ENCODE measurements at regions not wholly inside any gene's neighbourhood (a gene's known extent, or its start where the extent isn't known, plus 50 kb on each side); places are given as distances from the start of the nearest gene placed in this dataset.

DNA sequence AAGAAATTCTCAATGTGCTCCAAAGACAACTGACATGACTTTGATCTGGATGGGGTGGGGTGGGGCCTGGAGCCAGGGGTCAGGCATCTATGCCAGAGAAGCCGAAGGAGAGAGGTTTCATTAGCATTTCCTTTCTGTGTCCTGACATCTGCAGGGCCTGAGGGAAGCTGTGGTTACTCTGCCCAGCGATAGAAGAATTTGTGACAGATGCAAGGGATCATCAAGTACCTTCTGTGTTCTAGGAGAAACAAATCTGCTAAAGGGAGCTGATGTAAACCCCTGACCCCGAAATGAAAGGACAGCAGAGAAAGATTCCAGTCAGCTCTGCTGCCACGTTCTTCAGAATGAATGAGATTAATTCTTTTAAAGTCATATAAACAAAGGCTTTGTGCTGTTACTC is 335.7 kb downstream of the PRELID2 start:
- DNase-seq: no peak

DNA sequence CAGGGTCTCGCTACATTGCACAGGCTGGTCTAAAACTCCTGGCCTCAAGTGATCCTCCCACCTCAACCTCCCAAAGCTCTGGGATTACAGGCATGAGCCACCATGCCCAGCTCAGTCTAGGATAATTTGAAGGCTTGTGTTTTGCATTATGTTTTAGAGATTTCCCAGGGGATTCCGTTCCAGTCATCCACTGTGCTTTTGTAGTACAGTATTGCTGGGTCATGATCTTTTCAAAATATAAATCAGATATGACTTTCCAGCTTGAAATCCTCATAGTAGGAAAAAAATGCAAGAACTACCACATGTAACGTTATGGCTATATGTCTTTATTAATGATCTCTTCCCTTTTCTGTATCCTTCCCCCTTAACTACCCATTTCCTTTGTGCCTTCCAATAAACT is 338.1 kb downstream of the PRELID2 start:
- no peak for DNase-seq

DNA sequence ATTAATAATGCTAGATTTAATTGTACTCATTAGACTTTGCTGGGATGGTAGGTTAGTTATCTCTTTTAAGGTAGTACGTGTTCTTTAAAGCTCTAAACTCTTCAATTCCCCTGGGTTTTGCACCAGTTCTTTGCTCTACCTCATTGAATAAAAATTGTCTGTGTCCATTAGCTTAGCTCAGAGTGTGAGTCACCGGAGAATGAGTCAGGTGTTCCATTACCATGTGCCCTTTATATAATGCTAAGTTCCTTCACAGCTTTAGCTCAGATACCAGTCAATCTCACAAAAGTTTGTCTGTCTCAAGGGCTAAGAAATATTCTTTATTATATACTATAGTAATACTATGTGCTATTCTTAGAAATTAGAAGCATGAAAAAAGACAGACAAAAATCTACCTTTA is 339.4 kb downstream of the PRELID2 start:
- no peak for DNase-seq

DNA sequence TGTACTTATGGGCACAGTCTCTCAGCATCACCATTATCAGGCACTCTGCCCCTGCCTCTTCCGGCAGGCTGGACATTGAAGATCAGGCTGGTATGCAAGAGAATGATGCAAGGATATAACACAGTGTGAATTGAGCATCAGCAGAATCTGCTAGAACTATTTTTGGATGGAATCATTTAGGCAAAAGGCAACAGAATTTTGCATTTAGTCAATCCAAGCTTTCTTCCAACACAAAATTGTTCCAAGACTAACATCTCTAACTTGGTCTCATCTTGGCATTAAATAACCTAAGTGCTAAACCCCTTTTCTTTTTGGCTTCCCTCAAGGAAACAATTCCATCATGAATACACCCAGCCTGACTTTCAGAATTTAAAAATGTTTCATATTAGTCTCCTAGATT is 339.9 kb downstream of the PRELID2 start:
- DNase-seq: no peak

DNA sequence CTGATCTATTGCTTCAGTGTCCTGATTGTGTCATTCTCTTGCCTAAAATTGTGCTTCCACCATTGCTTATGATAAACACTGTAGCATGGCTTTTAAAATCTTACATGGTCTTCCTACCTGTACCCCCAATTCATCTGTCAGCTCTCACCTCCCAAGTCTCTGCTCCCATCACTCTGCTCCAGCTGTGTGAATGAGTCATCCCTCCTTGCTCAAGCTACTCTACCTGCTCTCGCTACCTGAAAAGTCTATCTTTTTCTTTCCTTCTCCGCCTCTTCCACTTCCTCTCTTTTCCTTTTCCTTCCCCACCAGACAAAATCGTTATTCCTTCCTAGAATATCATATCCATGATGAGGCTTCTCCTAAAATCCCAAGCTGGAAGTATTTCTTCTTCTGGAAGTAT is 341.7 kb downstream of the PRELID2 start:
- DNase-seq: no peak

DNA sequence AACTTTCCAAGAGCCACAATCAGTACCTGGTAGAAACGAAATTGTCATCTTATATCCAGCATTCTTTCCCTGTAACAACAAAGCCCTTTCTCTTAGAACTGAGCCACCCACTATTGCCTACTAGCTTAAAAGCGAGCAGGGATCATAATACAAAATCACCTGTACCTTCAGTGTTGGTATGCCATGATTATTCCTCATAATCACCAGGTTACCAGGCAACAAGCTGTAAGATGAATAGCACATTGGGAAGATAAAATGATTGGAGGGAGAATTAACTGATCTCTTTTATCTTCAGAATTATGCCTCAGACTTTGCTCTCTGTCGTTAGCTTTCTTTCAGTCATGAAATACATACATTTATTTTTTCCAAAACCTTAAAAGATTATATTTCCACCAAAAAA is 345.6 kb downstream of the PRELID2 start:
- DNase-seq: no peak

DNA sequence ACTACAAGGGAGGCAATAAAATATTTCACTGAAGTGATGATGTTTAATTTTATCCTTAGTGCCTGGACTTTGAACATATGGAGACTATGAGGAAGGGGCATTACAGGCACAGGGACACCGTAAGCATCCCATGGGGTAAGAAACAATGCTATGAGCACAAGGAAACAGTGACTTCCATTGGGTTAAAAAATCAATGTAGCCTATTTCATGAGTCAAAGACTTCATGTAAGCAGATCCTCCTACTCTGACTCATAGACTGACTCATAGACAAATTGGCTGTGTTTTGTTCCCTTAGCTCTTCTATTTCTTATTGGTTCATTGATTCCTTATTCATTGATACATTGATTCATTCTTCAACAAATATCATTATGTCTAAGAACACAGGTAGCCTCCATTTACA is 351.0 kb downstream of the PRELID2 start:
- no peak for DNase-seq

DNA sequence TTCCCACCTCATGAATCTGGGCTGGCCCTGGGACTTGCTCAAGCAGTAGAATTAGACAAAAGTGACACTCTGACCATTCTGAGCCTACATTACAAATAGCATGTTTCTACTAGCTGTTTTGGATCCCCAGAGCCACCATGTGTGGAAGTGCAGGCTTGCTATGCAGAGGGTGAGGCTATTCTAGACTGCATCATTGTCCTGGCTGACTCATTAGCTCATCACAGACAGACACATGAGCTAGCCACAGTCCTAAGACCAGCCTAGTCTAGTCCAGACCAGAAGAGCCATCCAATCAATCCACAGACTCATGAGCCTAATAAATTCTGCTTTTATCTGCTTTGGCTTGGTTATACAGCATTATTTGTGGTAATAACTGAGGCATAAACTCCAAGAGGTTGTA is 351.9 kb downstream of the PRELID2 start:
- no peak for DNase-seq

DNA sequence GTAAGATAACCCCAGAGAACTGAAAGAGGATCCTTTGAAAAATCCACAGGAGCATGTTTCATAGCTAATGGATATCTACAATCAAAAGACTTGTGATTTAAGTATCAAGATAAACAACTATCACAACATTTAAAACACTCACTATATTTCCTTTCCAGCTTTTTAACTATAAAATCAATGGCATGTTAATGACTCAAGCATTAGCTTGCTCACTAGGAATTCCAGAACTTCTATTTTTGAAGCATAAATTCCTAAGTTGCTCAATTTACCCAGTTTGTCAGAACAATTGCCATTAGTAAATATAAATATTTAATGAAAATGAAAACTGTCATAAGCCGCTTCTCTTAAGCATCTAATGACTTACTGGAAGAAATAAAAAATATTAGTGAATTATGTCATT is 355.3 kb downstream of the PRELID2 start:
- DNase-seq: no peak

DNA sequence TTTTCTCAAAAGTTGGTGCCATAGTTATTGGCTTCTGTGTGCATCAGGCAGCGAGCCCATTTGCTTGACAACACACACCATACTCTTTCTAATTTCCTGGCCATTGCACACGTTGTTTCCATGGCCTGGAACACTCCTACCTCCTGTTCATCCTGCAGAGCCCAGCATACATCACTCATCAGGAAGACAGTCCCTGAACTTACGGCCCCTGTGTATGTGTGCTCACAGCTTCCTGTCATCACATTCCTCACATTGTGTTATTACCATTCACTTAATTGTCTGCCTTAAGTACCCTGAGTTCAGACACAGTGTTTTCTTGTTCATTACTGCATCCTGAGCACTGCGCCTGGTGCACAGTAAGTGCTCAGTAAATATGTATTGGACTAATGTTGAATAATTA is 355.9 kb downstream of the PRELID2 start:
- DNase-seq: no peak

DNA sequence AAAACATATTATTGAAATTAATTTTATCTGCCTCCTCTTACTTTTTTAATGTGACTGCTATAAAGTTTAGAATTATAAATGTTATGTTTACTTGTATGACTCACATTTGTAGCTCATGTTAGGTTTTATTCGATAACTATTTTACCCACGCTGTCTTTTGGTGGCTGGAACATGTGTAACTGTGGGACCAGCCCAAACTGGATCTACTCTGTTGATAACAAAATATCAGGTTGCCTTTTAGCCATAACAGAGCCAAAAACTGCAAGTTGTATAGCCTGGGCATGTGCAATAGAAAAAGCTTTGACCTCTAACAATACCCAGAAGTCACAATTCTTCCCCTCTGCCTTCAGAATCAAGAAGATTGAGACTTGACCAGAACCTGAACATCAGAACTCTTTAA is 356.5 kb downstream of the PRELID2 start:
- DNase-seq: no peak

DNA sequence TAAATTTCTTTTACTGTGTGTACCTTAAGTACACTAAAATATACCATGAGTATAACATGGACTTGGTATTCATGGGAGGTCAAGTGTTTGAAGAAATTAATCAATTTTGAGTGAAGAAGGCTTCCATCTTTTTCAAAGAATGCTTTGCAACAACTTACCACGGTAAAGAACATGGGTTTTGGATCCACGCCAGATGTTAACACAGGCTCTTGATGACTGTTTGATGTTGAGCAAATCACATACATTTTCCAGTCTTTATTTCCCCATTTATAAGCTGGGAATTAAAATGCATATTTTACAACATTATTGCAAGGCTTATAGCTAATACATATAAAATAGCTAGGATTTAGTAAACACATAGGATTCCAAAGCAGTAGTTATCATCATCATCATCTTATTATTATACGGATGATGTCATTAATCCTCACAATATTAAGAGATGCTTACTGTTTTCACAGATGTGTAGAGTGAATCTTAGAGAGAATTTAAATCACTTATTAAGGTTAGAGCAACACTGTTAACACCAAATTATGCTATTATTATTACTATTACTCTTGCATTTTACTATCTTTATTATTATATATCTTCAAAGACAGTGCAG is 362.0 kb downstream of the PRELID2 start:
- DNase-seq: no peak

DNA sequence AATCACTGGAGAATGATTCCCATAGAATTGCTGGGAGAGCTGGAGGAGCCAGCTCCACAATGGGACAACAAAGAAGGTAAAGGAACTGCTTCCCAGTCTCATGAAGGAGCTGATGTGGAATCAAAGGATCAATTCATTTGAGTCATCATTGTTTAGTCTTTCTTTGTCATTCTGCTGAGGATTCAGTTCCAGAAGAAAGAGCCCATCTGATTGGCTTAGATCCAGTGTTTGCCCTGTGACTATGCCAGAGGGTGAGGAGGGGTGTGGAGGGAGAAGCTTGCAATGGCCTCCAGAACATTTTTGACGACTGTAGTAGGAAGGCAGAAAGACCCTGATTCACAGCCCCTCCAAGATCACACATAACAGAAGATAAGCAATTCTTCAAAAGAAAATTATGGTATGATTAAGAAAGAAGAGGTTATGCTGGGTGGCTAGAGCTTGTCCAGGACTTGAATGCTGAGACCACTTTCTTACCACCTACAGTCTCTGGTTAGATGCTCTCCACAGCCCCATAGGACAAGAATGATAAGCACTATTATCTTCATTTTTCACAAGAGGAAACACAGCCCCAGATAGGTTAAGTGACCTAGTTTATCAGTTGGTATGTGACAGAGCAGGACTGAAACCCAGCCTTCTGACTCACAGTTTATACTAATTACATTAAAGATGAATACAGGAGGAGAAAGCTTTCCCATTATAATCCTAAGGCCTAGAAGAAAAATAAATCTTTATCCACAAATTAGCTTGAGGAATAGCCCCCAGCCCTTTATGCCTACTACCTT is 363.1 kb downstream of the PRELID2 start:
- no peak for DNase-seq

DNA sequence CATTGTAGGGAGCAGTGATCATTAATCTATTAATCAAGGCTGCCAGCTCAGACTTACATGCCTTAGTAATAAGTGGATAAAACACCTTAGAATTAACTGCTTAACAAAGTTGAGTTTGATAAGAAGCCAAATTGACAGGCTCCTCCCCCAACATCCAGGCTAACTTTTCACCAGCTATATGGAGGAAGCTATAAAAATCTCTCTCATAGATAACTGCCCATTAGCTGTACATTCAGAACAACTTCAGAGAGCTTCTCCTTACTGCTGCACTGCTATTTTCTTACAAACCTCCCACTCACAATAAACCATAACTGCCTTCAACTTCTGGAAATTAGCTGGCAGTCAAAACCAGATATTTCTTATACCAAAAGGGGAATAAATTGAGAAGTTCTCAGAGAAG is 364.1 kb downstream of the PRELID2 start:
- no peak for DNase-seq

DNA sequence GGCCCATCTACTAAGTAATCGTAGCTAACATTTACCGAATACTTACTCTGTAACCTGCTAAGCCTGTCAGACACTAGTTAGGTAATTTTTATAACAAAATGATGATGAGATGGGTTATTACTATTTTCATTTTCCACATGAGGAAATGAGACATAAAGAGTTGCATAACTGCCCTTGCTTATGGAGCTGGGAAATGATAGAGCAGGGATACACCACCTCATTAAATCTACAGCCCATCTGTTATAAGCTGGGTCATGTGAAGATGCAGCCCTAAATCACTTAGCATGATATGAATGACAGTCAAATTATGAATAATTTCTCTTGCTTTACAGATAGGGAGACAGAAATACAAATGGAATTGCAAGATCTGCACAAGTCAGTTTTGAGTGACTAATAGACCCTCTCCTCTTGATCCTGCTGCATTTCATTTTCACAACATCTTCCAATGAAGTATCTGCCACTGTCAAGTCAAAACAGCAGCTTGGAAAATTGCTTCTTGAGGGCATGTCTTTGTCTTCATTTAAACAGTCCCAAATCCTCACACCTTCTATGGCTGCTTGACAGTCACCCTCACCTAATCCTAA is 364.7 kb downstream of the PRELID2 start:
- no peak for DNase-seq

DNA sequence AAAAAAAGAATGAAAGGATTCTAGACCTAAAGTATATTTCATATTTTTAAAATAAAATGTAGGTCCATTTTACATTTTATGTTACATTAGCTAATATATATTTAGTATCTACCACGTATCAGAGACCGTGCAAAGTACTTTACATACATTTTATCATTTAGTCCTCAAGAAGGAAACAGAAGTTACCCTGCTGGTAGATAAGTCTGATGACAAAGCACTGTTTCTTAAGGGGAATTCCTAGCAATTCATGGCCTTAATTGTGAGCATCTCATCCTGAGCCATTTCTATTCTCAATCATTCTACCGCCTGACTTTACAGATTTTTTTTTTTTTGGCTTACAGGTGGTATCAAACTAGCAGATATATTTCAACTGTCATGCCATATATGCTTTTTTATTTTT is 367.7 kb downstream of the PRELID2 start:
- no peak for DNase-seq

DNA sequence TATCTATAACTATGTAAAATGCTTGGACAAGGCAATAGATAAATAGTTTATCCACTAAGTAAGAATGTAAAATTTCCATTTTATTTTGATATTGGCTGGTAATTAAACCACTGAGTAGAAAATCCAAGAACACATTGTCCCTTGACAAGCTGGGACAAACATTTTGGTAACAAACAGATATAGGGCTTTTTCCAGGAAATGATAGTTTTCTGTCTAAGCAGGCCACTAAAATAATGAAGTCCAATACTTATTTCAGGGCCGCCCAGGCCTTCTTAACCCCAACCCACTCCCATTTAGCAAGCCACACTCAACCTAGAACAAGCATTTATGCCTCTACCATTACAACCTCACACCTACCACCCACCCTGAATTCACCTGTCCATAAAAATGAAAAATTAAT is 368.6 kb downstream of the PRELID2 start:
- DNase-seq: no peak

DNA sequence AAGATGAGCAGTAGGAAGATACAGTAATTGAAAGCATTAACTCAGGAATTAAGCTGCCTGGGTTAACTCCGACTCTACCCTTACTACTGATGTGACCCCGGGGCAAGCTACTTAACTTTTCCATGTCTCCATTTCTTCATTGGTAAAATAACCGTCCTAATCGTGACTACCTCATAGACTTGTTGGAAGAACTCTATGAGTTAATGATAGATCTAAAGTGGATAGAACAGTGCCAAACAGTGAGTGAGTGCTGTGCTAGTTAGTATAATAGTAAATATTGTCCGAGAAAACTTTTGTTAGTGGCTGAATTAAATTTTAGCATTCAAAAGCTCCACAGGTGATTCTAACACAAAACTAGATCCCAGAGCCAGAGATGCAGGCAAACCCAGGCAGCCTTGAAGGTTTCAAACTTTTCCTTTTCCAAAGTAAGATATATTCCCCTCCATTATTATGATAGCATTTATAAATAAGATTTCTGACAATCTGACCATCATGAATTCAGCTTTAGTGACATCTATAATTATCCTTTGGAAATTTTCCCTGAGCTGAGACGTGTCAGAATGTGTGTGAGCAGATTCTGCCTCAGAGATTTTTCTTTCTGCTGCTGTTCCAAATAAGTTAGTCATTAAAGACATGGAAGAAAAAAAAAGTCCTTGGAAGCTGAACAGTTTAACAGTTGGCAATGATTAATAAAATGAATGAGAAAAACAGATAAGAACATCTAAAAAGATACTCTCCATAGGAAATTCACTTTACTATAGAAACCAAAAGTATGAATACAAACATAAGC is 369.5 kb downstream of the PRELID2 start:
- no peak for DNase-seq

DNA sequence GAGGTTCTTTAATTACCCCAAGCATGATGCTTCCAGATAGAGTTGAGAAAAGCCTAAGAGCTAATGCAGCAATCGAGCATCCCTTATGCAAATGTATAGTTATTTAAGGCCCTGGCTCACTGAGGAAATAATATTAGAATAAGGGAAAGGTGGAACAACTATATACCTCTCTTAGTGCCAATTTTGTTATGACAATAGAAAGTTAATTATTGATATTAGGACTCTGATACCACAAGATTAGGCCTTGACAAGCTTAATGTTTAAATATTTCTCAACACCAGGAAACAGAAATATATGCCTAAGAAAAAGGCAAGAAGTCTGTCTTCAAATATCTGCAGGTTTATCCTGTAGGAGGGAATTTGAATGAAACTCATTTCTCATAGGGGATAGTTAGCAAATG is 371.0 kb downstream of the PRELID2 start:
- no peak for DNase-seq

DNA sequence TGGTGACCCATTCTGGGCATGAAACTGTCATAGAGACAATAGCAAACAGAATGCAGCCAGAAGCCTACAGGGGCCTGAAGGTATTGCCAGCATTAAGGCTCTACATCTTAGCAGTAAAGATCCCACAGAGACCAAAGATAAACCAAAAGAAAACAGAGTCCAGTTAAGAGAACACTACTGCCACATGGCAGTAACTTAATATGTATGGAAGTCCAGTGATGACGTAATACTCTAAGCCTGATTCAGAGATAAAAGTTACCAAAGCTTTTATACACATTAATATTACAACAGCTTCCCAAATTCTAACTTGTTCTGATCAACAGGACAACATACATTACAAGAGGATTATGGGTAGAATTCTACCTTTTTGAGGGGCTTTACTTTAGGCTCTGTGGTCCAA is 371.5 kb downstream of the PRELID2 start:
- no peak for DNase-seq

DNA sequence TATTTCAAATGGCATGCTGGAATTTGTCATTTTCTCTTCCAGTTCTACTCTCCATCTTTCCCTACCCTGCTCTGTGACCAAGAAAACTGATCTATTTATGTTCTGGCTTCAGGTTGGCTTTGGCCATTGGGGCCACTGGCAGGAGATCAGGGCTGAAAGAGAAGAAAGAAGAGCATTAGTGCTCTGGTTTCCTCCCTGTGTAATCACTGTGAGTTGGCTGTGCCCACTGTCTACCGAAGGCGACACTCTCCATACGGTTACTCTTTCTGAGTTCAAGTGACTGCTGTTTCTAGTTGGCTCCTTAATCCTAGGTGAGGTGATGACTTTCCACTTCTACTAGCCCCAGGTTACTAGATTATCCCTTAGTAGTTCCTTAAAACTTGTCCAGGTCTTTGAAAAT is 372.6 kb downstream of the PRELID2 start:
- DNase-seq: no peak

DNA sequence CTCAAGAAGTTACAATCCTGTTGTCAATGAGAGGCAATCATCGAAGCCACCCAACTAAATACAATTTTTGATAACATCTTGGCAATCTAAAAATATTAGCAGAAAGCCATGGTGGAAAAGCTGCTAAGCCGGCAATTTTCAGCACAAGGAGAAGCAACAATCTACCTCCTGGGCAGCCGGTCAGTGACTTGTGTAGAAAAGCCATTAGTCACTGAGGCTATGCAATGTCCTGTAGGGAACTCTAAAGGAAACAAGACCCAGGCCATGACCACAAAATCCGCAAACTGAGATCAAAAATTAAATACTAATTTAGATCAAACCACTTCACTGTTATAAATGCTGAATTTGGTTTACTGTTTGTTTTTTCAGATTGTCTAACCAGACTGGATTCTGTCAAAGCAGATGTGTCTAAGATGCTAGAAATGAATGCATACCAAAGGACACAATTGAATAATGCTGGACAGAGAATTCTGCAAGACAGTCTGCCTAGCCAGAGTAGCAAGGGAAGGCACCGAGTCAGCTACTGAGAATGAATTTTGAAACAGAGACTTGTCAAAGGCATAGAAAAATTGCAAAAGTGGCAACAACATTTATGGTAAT is 384.8 kb downstream of the PRELID2 start:
- no peak for DNase-seq

DNA sequence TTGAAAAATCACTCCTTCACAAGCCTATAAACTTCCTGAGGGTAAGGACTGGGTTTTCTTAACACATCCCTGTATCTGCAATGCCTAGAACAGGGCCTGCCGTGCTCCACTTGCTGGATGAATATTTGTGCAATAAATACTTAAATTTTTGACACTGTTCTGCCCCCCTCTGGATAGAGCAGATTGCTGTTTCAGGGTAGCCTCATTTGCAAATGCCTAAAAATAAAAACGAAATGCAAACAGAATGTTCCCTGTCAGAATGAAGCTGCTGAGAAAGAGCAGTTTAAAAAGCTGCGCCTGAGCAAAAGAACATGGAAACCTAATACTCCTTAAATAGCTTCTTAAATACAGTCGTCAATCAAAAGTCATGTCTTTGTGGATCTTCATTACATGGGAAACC is 385.3 kb downstream of the PRELID2 start:
- no peak for DNase-seq

Measured in activated T-cell treated with anti-CD3 and anti-CD28 coated beads, Interleukin-2, amount 50 U/mL, for 48 hours (primary cell).